ENCODE measurements at regions not wholly inside any gene's neighbourhood (a gene's known extent, or its start where the extent isn't known, plus 50 kb on each side); places are given as distances from the start of the nearest gene placed in this dataset.
"Not testable (repeated sequence)": the region's sequence is repeated elsewhere in the genome, so short reads cannot be mapped to it uniquely, and the experiment has no call there.

GRCh38 chr1:118298397-118298796, 113.4 kb upstream of the SPAG17 start:
- DNase-seq (ENCODE audit: low read depth) = no peak
- no peak overlapping the region for H3K4me3 ChIP-seq (ENCODE audit: control insufficient read depth, low read depth, low read length)

DNA sequence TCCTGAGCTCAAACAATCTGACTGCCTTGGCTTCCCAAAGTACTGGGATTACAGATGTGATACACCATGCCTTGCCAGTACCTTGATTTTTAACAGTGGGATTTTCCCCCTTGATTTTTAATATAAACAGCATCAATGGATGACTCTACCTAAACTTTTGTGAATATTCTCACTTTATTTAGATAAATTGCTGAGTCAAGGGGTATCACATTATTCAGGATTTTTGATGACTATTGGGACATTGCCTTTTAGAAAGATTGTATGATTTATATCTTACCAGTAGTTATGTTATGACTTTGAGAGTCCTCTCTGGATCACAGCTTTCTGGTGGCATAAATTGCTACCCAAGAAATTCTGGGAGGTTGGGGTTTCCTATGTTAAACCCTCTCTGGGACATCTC, 112.5 kb upstream of the SPAG17 start:
- no peak for TF ChIP-seq CTCF (IDR thresholded peaks at IDR 0.05; ENCODE audit: control insufficient read depth, insufficient read depth, low read depth, low read length, missing control alignments)
- H3K4me3 ChIP-seq (ENCODE audit: control insufficient read depth, low read depth, low read length) = no peak overlapping the region
- DNase-seq (ENCODE audit: low read depth) = no peak

More at GRCh38 chr1:118298397-118298796, 113.4 kb upstream of the SPAG17 start:
- TF ChIP-seq CTCF (IDR thresholded peaks at IDR 0.05; ENCODE audit: control insufficient read depth, insufficient read depth, low read depth, low read length, missing control alignments) = no peak

GRCh38 chr1:118294875-118295642, 110.0 kb upstream of the SPAG17 start:
- H3K4me3 ChIP-seq (ENCODE audit: control insufficient read depth, low read depth, low read length) = no peak overlapping the region
- peak; percentile 2 for DNase-seq (ENCODE audit: low read depth)
- TF ChIP-seq CTCF (IDR thresholded peaks at IDR 0.05; ENCODE audit: control insufficient read depth, insufficient read depth, low read depth, low read length, missing control alignments) = no peak

DNA sequence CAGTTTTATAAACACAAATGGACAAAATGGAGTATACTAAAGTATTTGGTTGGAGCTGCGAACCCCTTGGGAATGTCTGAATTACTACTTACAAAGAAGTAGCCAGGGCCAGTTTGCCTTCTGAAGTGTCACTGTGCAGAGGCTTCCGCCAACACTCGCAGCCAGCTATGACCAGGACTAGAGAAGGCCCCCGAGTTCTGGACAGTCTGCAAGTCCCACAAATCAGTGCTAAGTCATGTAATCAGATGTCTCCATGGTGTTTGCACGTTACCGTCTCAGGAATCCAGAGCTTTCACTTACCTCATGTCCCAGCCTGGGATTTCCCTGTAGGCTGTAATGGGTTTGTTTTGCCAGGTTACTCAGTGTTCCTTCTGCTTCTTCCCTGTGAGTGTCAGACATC, 106.6 kb upstream of the SPAG17 start:
- no peak for DNase-seq (ENCODE audit: low read depth)
- TF ChIP-seq CTCF (IDR thresholded peaks at IDR 0.05; ENCODE audit: control insufficient read depth, insufficient read depth, low read depth, low read length, missing control alignments) = no peak
- H3K4me3 ChIP-seq (ENCODE audit: control insufficient read depth, low read depth, low read length) = no peak overlapping the region

DNA sequence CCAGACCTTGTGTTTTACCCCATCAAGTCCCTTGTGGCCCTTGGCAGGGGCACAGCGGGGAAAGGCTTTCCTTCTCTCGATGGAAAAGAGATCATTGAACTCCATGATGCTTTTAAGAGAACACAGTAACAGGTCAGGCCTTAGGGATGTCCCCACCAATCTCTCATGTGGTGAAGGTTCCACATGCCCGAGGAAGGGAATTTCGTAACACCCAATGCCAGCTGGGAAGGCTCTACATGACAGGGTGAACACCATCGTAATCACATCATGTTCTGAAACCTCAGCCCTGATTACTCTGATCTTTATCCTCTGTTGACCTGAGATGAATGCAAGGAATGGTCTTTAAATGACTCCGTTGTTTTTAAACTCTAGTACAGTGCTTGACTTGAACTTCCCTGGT, 105.5 kb upstream of the SPAG17 start:
- no peak for DNase-seq (ENCODE audit: low read depth)
- no peak overlapping the region for H3K4me3 ChIP-seq (ENCODE audit: control insufficient read depth, low read depth, low read length)
- no peak for TF ChIP-seq CTCF (IDR thresholded peaks at IDR 0.05; ENCODE audit: control insufficient read depth, insufficient read depth, low read depth, low read length, missing control alignments)

DNA sequence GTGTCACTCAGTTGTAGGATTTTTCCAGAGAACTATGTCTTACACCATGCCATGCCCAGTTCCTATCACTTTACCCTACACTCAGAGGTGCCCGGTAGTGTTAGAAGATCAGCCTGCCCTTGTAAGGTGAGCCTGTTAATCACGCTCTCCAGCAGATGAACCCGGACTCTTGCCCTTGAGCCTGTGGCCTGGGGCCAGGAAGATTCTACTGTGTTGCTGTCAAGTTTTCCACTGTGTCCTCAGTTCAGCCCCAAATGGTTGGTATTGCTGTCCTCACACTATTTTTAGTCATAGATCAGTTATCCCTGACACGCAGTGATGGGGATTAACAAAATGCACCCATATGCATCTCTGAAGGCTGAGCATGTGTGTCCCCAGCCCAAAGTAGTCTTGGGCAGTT, 105.0 kb upstream of the SPAG17 start:
- TF ChIP-seq CTCF (IDR thresholded peaks at IDR 0.05; ENCODE audit: control insufficient read depth, insufficient read depth, low read depth, low read length, missing control alignments) = no peak
- H3K4me3 ChIP-seq (ENCODE audit: control insufficient read depth, low read depth, low read length) = no peak overlapping the region
- no peak for DNase-seq (ENCODE audit: low read depth)

DNA sequence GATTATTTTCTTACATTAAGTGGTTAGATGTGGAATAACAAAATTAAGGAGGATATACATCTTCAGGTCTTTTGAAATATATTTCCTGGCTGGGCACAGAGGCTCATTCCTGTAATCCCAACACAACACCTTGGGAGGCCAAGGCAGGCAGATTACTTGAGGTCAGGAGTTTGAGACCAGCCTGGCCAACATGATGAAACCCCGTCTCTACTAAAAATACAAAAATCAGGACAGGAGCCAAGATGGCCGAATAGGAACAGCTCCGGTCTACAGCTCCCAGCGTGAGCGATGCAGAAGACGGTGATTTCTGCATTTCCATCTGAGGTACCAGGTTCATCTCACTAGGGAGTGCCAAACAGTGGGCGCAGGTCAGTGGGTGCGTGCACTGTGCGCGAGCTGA, 95.6 kb upstream of the SPAG17 start:
- not testable (repeated sequence) for DNase-seq (ENCODE audit: low read depth); H3K4me3 ChIP-seq (ENCODE audit: control insufficient read depth, low read depth, low read length)
